ENCODE measurements at regions not wholly inside any gene's neighbourhood (a gene's known extent, or its start where the extent isn't known, plus 50 kb on each side); places are given as distances from the start of the nearest gene placed in this dataset.

DNA sequence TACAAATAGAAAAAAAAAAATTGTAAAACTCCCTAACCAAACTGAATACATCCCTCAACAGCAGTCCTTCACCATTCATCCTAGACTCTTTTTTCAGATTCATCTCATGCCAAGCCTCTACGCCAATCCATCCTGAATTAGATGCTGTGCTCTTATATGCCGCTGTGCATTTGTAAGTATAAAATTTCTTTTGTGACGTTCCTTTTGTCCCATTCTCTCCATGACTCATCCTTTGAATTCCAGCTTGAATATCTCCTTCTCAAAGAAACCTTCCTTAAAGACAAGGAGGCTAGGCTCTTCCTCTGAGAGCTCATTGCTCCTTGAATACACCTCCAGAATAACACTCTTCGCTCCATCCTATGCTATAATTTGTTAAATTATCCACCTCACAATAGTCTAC is 359.2 kb downstream of the RMST start:
- DNase-seq (no peak), ATAC-seq (no peak)
- no peak for TF ChIP-seq CTCF (IDR thresholded peaks at IDR 0.05)
- Mint-ChIP-seq H3K4me1 (no peaks in the 10 kb centered on the region), H3K36me3 (no peaks in the 10 kb centered on the region), H3K4me3 (no peak overlapping the region), H3K27me3 (ENCODE audit: low read depth in 2 of 2) (no peaks in the 10 kb centered on the region), H3K27ac (no peak overlapping the region), H3K9me3 (peaks cover 16 to 23% of the 10 kb centered on the region in 2 donors)
- intact Hi-C loops (cut with micrococcal nuclease): no loop called here
- H3K27ac ChIP-seq (ENCODE audit: low read length): no peak overlapping the region
- no peaks in the 10 kb centered on the region for H3K36me3 ChIP-seq (ENCODE audit: control insufficient read depth, insufficient read depth, low read length)
- no peaks in the 10 kb centered on the region for H3K4me1 ChIP-seq (ENCODE audit: control insufficient read depth, insufficient read depth, low read length)
- 89% methylated on average over 4 of the region's 4 CpGs for WGBS (ENCODE audit: insufficient coverage)
- H3K4me3 ChIP-seq (ENCODE audit: low read length): no peak overlapping the region
- no peaks in the 10 kb centered on the region for H3K27me3 ChIP-seq (ENCODE audit: control insufficient read depth, insufficient read depth, low read length)
- no peaks in the 10 kb centered on the region for H3K9me3 ChIP-seq (ENCODE audit: control insufficient read depth, insufficient read depth, low read length)

DNA sequence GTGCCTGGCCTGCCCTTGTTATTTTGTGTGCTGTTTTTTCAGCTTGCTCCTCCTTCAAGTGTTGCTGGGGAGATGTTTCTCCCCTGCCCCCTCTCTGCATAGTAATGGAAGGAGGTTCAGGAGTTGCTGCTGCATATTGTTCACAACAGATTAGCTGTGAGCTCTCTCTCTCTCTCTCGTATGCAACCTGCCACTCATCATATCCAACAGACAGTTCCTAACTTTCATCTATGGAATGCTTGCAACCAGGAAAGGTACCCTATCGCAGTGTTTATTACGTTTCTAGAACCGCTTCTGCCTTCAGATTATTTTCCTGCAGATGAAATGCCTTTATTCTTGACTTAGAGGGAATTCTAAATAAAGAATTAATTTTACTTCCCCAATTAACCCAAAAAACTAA is 372.9 kb downstream of the RMST start:
- no peak for TF ChIP-seq CTCF (IDR thresholded peaks at IDR 0.05)
- no peaks in the 10 kb centered on the region for H3K27me3 Mint-ChIP-seq (ENCODE audit: low read depth in 2 of 2)
- no peaks in the 10 kb centered on the region for H3K27me3 ChIP-seq (ENCODE audit: control insufficient read depth, insufficient read depth, low read length)
- no peaks in the 10 kb centered on the region for H3K4me1 Mint-ChIP-seq
- no peak for ATAC-seq
- H3K9me3 ChIP-seq (ENCODE audit: control insufficient read depth, insufficient read depth, low read length): no peaks in the 10 kb centered on the region
- H3K4me3 ChIP-seq (ENCODE audit: low read length): no peak overlapping the region
- peaks cover 6 to 10% of the 10 kb centered on the region in 2 donors for H3K9me3 Mint-ChIP-seq
- H3K27ac Mint-ChIP-seq: no peak overlapping the region
- DNase-seq: no peak
- intact Hi-C loops (cut with micrococcal nuclease): no loop called here
- H3K27ac ChIP-seq (ENCODE audit: low read length): no peak overlapping the region
- H3K4me3 Mint-ChIP-seq: no peak overlapping the region
- no peaks in the 10 kb centered on the region for H3K36me3 Mint-ChIP-seq
- no peaks in the 10 kb centered on the region for H3K36me3 ChIP-seq (ENCODE audit: control insufficient read depth, insufficient read depth, low read length)
- no peaks in the 10 kb centered on the region for H3K4me1 ChIP-seq (ENCODE audit: control insufficient read depth, insufficient read depth, low read length)
- WGBS (ENCODE audit: insufficient coverage): 71% methylated on average over 2 of the region's 4 CpGs

DNA sequence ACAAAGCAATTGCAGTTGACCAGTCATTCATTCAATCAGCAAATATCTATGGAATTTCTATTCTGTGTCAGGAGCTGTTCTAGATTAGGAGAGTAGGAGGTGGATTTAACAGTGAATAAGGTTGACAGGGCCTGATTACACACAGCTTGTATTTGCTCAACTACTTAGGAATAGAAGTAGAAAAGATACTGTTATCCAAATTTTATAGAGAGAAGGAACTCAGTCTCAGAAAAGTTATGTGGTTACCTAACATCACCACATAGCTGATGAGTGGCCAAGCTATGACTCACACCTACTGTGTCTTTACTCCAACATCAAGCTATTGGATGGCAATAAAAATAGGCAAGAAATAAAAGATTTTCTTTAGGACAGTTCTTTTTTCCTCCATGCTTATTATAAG is 374.8 kb downstream of the RMST start:
- Mint-ChIP-seq H3K4me3 (no peak overlapping the region), H3K27me3 (ENCODE audit: low read depth in 2 of 2) (no peaks in the 10 kb centered on the region), H3K9me3 (peaks cover 6 to 8% of the 10 kb centered on the region in 2 donors), H3K36me3 (no peaks in the 10 kb centered on the region), H3K27ac (no peak overlapping the region), H3K4me1 (no peaks in the 10 kb centered on the region)
- Histone ChIP-seq H3K36me3 (ENCODE audit: control insufficient read depth, insufficient read depth, low read length) (no peaks in the 10 kb centered on the region), H3K4me1 (ENCODE audit: control insufficient read depth, insufficient read depth, low read length) (no peaks in the 10 kb centered on the region), H3K4me3 (ENCODE audit: low read length) (no peak overlapping the region), H3K9me3 (ENCODE audit: control insufficient read depth, insufficient read depth, low read length) (no peaks in the 10 kb centered on the region), H3K27ac (ENCODE audit: low read length) (no peak overlapping the region), H3K27me3 (ENCODE audit: control insufficient read depth, insufficient read depth, low read length) (no peaks in the 10 kb centered on the region)
- DNase-seq (no peak), ATAC-seq (no peak)
- TF ChIP-seq CTCF (IDR thresholded peaks at IDR 0.05): no peak
- intact Hi-C loops (cut with micrococcal nuclease): no loop called here

- Mint-ChIP-seq H3K4me3 (no peak overlapping the region), H3K4me1 (no peaks in the 10 kb centered on the region), H3K27me3 (ENCODE audit: low read depth in 2 of 2) (no peaks in the 10 kb centered on the region), H3K9me3 (peaks cover 10 to 14% of the 10 kb centered on the region in 2 donors), H3K36me3 (no peaks in the 10 kb centered on the region), H3K27ac (no peak overlapping the region)
- no peak for TF ChIP-seq CTCF (IDR thresholded peaks at IDR 0.05)
- H3K36me3 ChIP-seq (ENCODE audit: control insufficient read depth, insufficient read depth, low read length): no peaks in the 10 kb centered on the region
- H3K4me1 ChIP-seq (ENCODE audit: control insufficient read depth, insufficient read depth, low read length): no peaks in the 10 kb centered on the region
- intact Hi-C loops (cut with micrococcal nuclease): no loop called here
- no peaks in the 10 kb centered on the region for H3K9me3 ChIP-seq (ENCODE audit: control insufficient read depth, insufficient read depth, low read length)
- 80% methylated on average over 1 of the region's 2 CpGs for WGBS (ENCODE audit: insufficient coverage)
- DNase-seq (no peak), ATAC-seq (no peak)
- no peak overlapping the region for H3K27ac ChIP-seq (ENCODE audit: low read length)
- H3K4me3 ChIP-seq (ENCODE audit: low read length): no peak overlapping the region
- H3K27me3 ChIP-seq (ENCODE audit: control insufficient read depth, insufficient read depth, low read length): no peaks in the 10 kb centered on the region
Observed at GRCh38 chr12:97848051-97848450, 385.4 kb downstream of the RMST start.
